ENCODE measurements at regions not wholly inside any gene's neighbourhood (a gene's known extent, or its start where the extent isn't known, plus 50 kb on each side); places are given as distances from the start of the nearest gene placed in this dataset.

- Mint-ChIP-seq H3K4me3 (no peak overlapping the region), H3K27ac (ENCODE audit: low read depth) (no peak overlapping the region), H3K4me1 (no peaks in the 10 kb centered on the region), H3K27me3 (peaks cover 34% of the 10 kb centered on the region), H3K9me3 (peaks cover 8% of the 10 kb centered on the region), H3K36me3 (ENCODE audit: insufficient read depth) (no peaks in the 10 kb centered on the region)
- no peak for DNase-seq (ENCODE audit: low spot score in 2 of 2)
- ATAC-seq (replicated peaks; ENCODE audit: extremely low read depth, poor library complexity, severe bottlenecking): no peak
These were observed 114.9 kb upstream of the ATXN1 start for GRCh38 chr6:16876201-16876600.

GRCh38 chr6:16873698-16874097, 112.4 kb upstream of the ATXN1 start:
- DNase-seq (ENCODE audit: low spot score in 2 of 2) (no peak), ATAC-seq (replicated peaks; ENCODE audit: extremely low read depth, poor library complexity, severe bottlenecking) (no peak)
- H3K4me3 Mint-ChIP-seq: no peak overlapping the region
- H3K27ac Mint-ChIP-seq (ENCODE audit: low read depth): no peak overlapping the region
- H3K4me1 Mint-ChIP-seq: no peaks in the 10 kb centered on the region
- no peaks in the 10 kb centered on the region for H3K36me3 Mint-ChIP-seq (ENCODE audit: insufficient read depth)
- peaks cover 8% of the 10 kb centered on the region for H3K9me3 Mint-ChIP-seq
- H3K27me3 Mint-ChIP-seq: peaks cover 18% of the 10 kb centered on the region

- ATAC-seq (replicated peaks; ENCODE audit: extremely low read depth, poor library complexity, severe bottlenecking): no peak
- DNase-seq (ENCODE audit: low spot score in 2 of 2): no peak
- peaks cover 8% of the 10 kb centered on the region for H3K27me3 Mint-ChIP-seq
- no peak overlapping the region for H3K27ac Mint-ChIP-seq (ENCODE audit: low read depth)
- no peak overlapping the region for H3K4me3 Mint-ChIP-seq
- peaks cover under 1% of the 10 kb centered on the region for H3K9me3 Mint-ChIP-seq
- H3K36me3 Mint-ChIP-seq (ENCODE audit: insufficient read depth): no peaks in the 10 kb centered on the region
- no peaks in the 10 kb centered on the region for H3K4me1 Mint-ChIP-seq
These were observed 111.4 kb upstream of the ATXN1 start for GRCh38 chr6:16872543-16873235.

- no peaks in the 10 kb centered on the region for H3K4me1 Mint-ChIP-seq
- no peaks in the 10 kb centered on the region for H3K9me3 Mint-ChIP-seq
- ATAC-seq (replicated peaks; ENCODE audit: extremely low read depth, poor library complexity, severe bottlenecking) (no peak), DNase-seq (ENCODE audit: low spot score in 2 of 2) (no peak)
- H3K27ac Mint-ChIP-seq (ENCODE audit: low read depth): no peak overlapping the region
- H3K27me3 Mint-ChIP-seq: no peaks in the 10 kb centered on the region
- H3K4me3 Mint-ChIP-seq: no peak overlapping the region
- no peaks in the 10 kb centered on the region for H3K36me3 Mint-ChIP-seq (ENCODE audit: insufficient read depth)
These were observed 109.8 kb upstream of the ATXN1 start for GRCh38 chr6:16871047-16871446.

- no peak for ATAC-seq (replicated peaks; ENCODE audit: extremely low read depth, poor library complexity, severe bottlenecking)
- H3K27ac Mint-ChIP-seq (ENCODE audit: low read depth): no peak overlapping the region
- no peak overlapping the region for H3K4me3 Mint-ChIP-seq
- H3K9me3 Mint-ChIP-seq: no peaks in the 10 kb centered on the region
- H3K4me1 Mint-ChIP-seq: no peaks in the 10 kb centered on the region
- no peaks in the 10 kb centered on the region for H3K36me3 Mint-ChIP-seq (ENCODE audit: insufficient read depth)
- no peaks in the 10 kb centered on the region for H3K27me3 Mint-ChIP-seq
- DNase-seq (ENCODE audit: low spot score in 2 of 2): no peak
These were observed 107.7 kb upstream of the ATXN1 start for GRCh38 chr6:16868968-16869367.

- Mint-ChIP-seq H3K4me1 (no peaks in the 10 kb centered on the region), H3K27ac (ENCODE audit: low read depth) (no peak overlapping the region), H3K9me3 (no peaks in the 10 kb centered on the region), H3K36me3 (ENCODE audit: insufficient read depth) (no peaks in the 10 kb centered on the region), H3K27me3 (no peaks in the 10 kb centered on the region), H3K4me3 (no peak overlapping the region)
- ATAC-seq (replicated peaks; ENCODE audit: extremely low read depth, poor library complexity, severe bottlenecking) (no peak), DNase-seq (ENCODE audit: low spot score in 2 of 2) (no peak)
These were observed 96.8 kb upstream of the ATXN1 start for GRCh38 chr6:16857969-16858592.

GRCh38 chr6:16855460-16855859, 94.2 kb upstream of the ATXN1 start:
- DNase-seq (ENCODE audit: low spot score in 2 of 2) (no peak), ATAC-seq (replicated peaks; ENCODE audit: extremely low read depth, poor library complexity, severe bottlenecking) (no peak)
- H3K4me1 Mint-ChIP-seq: no peaks in the 10 kb centered on the region
- H3K9me3 Mint-ChIP-seq: no peaks in the 10 kb centered on the region
- H3K27ac Mint-ChIP-seq (ENCODE audit: low read depth): no peak overlapping the region
- H3K36me3 Mint-ChIP-seq (ENCODE audit: insufficient read depth): no peaks in the 10 kb centered on the region
- H3K4me3 Mint-ChIP-seq: no peak overlapping the region
- H3K27me3 Mint-ChIP-seq: peaks cover 11% of the 10 kb centered on the region

GRCh38 chr6:16854986-16855385, 93.7 kb upstream of the ATXN1 start:
- H3K4me1 Mint-ChIP-seq: no peaks in the 10 kb centered on the region
- no peaks in the 10 kb centered on the region for H3K9me3 Mint-ChIP-seq
- ATAC-seq (replicated peaks; ENCODE audit: extremely low read depth, poor library complexity, severe bottlenecking) (no peak), DNase-seq (ENCODE audit: low spot score in 2 of 2) (no peak)
- no peaks in the 10 kb centered on the region for H3K36me3 Mint-ChIP-seq (ENCODE audit: insufficient read depth)
- H3K4me3 Mint-ChIP-seq: no peak overlapping the region
- H3K27me3 Mint-ChIP-seq: peaks cover 11% of the 10 kb centered on the region
- no peak overlapping the region for H3K27ac Mint-ChIP-seq (ENCODE audit: low read depth)

- ATAC-seq (replicated peaks; ENCODE audit: extremely low read depth, poor library complexity, severe bottlenecking) (no peak), DNase-seq (ENCODE audit: low spot score in 2 of 2) (no peak)
- H3K36me3 Mint-ChIP-seq (ENCODE audit: insufficient read depth): no peaks in the 10 kb centered on the region
- H3K27ac Mint-ChIP-seq (ENCODE audit: low read depth): no peak overlapping the region
- H3K4me1 Mint-ChIP-seq: peaks cover 12% of the 10 kb centered on the region
- H3K27me3 Mint-ChIP-seq: peaks cover 11% of the 10 kb centered on the region
- no peaks in the 10 kb centered on the region for H3K9me3 Mint-ChIP-seq
- H3K4me3 Mint-ChIP-seq: no peak overlapping the region
These were observed 91.4 kb upstream of the ATXN1 start for GRCh38 chr6:16852671-16853070.

GRCh38 chr6:16851758-16852157, 90.5 kb upstream of the ATXN1 start:
- ATAC-seq (replicated peaks; ENCODE audit: extremely low read depth, poor library complexity, severe bottlenecking): no peak
- Mint-ChIP-seq H3K27me3 (peaks cover 11% of the 10 kb centered on the region), H3K27ac (ENCODE audit: low read depth) (no peak overlapping the region), H3K4me3 (no peak overlapping the region), H3K9me3 (no peaks in the 10 kb centered on the region), H3K4me1 (peaks cover 12% of the 10 kb centered on the region), H3K36me3 (ENCODE audit: insufficient read depth) (no peaks in the 10 kb centered on the region)
- DNase-seq (ENCODE audit: low spot score in 2 of 2): no peak

GRCh38 chr6:16851044-16851540, 89.8 kb upstream of the ATXN1 start:
- ATAC-seq (replicated peaks; ENCODE audit: extremely low read depth, poor library complexity, severe bottlenecking) (no peak), DNase-seq (ENCODE audit: low spot score in 2 of 2) (no peak)
- Mint-ChIP-seq H3K36me3 (ENCODE audit: insufficient read depth) (no peaks in the 10 kb centered on the region), H3K4me1 (peaks cover 12% of the 10 kb centered on the region), H3K27ac (ENCODE audit: low read depth) (no peak overlapping the region), H3K9me3 (no peaks in the 10 kb centered on the region), H3K27me3 (peaks cover 11% of the 10 kb centered on the region), H3K4me3 (no peak overlapping the region)

- ATAC-seq (replicated peaks; ENCODE audit: extremely low read depth, poor library complexity, severe bottlenecking): no peak
- Mint-ChIP-seq H3K27me3 (peaks cover 11% of the 10 kb centered on the region), H3K4me3 (no peak overlapping the region), H3K4me1 (peaks cover 12% of the 10 kb centered on the region), H3K36me3 (ENCODE audit: insufficient read depth) (no peaks in the 10 kb centered on the region), H3K9me3 (no peaks in the 10 kb centered on the region), H3K27ac (ENCODE audit: low read depth) (no peak overlapping the region)
- DNase-seq (ENCODE audit: low spot score in 2 of 2): no peak
These were observed 89.4 kb upstream of the ATXN1 start for GRCh38 chr6:16850681-16851026.

- H3K36me3 Mint-ChIP-seq (ENCODE audit: insufficient read depth): no peaks in the 10 kb centered on the region
- ATAC-seq (replicated peaks; ENCODE audit: extremely low read depth, poor library complexity, severe bottlenecking) (no peak), DNase-seq (ENCODE audit: low spot score in 2 of 2) (no peak)
- peaks cover 12% of the 10 kb centered on the region for H3K4me1 Mint-ChIP-seq
- H3K27ac Mint-ChIP-seq (ENCODE audit: low read depth): no peak overlapping the region
- peaks cover 11% of the 10 kb centered on the region for H3K27me3 Mint-ChIP-seq
- H3K9me3 Mint-ChIP-seq: no peaks in the 10 kb centered on the region
- H3K4me3 Mint-ChIP-seq: no peak overlapping the region
These were observed 88.9 kb upstream of the ATXN1 start for GRCh38 chr6:16849988-16850680.

Measured in central memory CD8-positive, alpha-beta T cell (primary cell).